CD4-positive, alpha-beta T cell treated with Interleukin-4 for 1 hour (primary cell): ENCODE measurements at regions not wholly inside any gene's neighbourhood (a gene's known extent, or its start where the extent isn't known, plus 50 kb on each side); places are given as distances from the start of the nearest gene placed in this dataset.
A peak's percentile ranks its signal among the peaks of the same experiment; 100 is the strongest.
"Not testable (repeated sequence)": the region's sequence is repeated elsewhere in the genome, so short reads cannot be mapped to it uniquely, and the experiment has no call there.

Experiments used
- DNase-seq, 2 donors: peaks; one replicate each; pipeline ENCODE4 v3.0.0-alpha.2; 2020 to 2022

GRCh38 chr6:140339084-140339483 is 964.6 kb upstream of the CITED2 start:
- not testable (repeated sequence) for DNase-seq

- no peak for DNase-seq
Measured at GRCh38 chr6:140321891-140322290, 947.4 kb upstream of the CITED2 start.

- peak in 1 of 2 donors; percentile 3 for DNase-seq
Measured at GRCh38 chr6:140320081-140321080, 945.9 kb upstream of the CITED2 start.

GRCh38 chr6:140319209-140319608 is 944.8 kb upstream of the CITED2 start:
- DNase-seq = no peak

- DNase-seq = no peak
Measured at GRCh38 chr6:140318408-140318807, 944.0 kb upstream of the CITED2 start.

- DNase-seq = no peak
Measured at GRCh38 chr6:140317950-140318349, 943.5 kb upstream of the CITED2 start.

- no peak for DNase-seq
Measured at GRCh38 chr6:140316966-140317365, 942.5 kb upstream of the CITED2 start.

- DNase-seq = no peak
Measured at GRCh38 chr6:140314682-140315081, 940.2 kb upstream of the CITED2 start.

- DNase-seq = no peak
Measured at GRCh38 chr6:140311146-140311545, 936.7 kb upstream of the CITED2 start.

GRCh38 chr6:140303218-140303949 is 928.9 kb upstream of the CITED2 start:
- DNase-seq = no peak

GRCh38 chr6:140300331-140300730 is 925.9 kb upstream of the CITED2 start:
- no peak for DNase-seq

GRCh38 chr6:140289186-140289585 is 914.7 kb upstream of the CITED2 start:
- DNase-seq = no peak

- DNase-seq = no peak
Measured at GRCh38 chr6:140285998-140286690, 911.7 kb upstream of the CITED2 start.

- DNase-seq = no peak
Measured at GRCh38 chr6:140285471-140285870, 911.0 kb upstream of the CITED2 start.

- DNase-seq = no peak
Measured at GRCh38 chr6:140284871-140285270, 910.4 kb upstream of the CITED2 start.

- no peak for DNase-seq
Measured at GRCh38 chr6:140283197-140283596, 908.7 kb upstream of the CITED2 start.

- DNase-seq = no peak
Measured at GRCh38 chr6:140281767-140282166, 907.3 kb upstream of the CITED2 start.

- DNase-seq = no peak
Measured at GRCh38 chr6:140281236-140281635, 906.8 kb upstream of the CITED2 start.

GRCh38 chr6:140276719-140277118 is 902.3 kb upstream of the CITED2 start:
- DNase-seq = no peak

- no peak for DNase-seq
Measured at GRCh38 chr6:140276133-140276532, 901.7 kb upstream of the CITED2 start.

- no peak for DNase-seq
Measured at GRCh38 chr6:140275725-140276124, 901.3 kb upstream of the CITED2 start.

GRCh38 chr6:140274548-140274947 is 900.1 kb upstream of the CITED2 start:
- no peak for DNase-seq

- no peak for DNase-seq
Measured at GRCh38 chr6:140271759-140272377, 897.4 kb upstream of the CITED2 start.
